Nephron progenitor cell (in vitro differentiated cells): ENCODE measurements at regions not wholly inside any gene's neighbourhood (a gene's known extent, or its start where the extent isn't known, plus 50 kb on each side); places are given as distances from the start of the nearest gene placed in this dataset.
"Not testable (repeated sequence)": the region's sequence is repeated elsewhere in the genome, so short reads cannot be mapped to it uniquely, and the experiment has no call there.

Source experiments
- DNase-seq: peaks from one replicate; pipeline ENCODE4 v3.0.0; 2021
- H3K27ac Mint-ChIP-seq: 2 replicates; pipeline ENCODE4 v1.8.0; 2021; ENCODE audit warnings: mild to moderate bottlenecking, moderate library complexity, mixed read lengths
- H3K27me3 Mint-ChIP-seq: 2 replicates; pipeline ENCODE4 v1.8.0; 2021; ENCODE audit warnings: mild to moderate bottlenecking, low read depth, mixed read lengths; ENCODE audit not compliant: poor library complexity
- H3K36me3 Mint-ChIP-seq: 2 replicates; pipeline ENCODE4 v1.8.0; 2021; ENCODE audit warnings: low read depth, mixed read lengths
- H3K4me1 Mint-ChIP-seq: 2 replicates; pipeline ENCODE4 v1.8.0; 2021; ENCODE audit warnings: mixed read lengths
- H3K4me3 Mint-ChIP-seq: 2 replicates; pipeline ENCODE4 v1.8.0; 2021; ENCODE audit warnings: mild to moderate bottlenecking, moderate library complexity, mixed read lengths
- H3K9me3 Mint-ChIP-seq: 2 replicates; pipeline ENCODE4 v1.8.0; 2021; ENCODE audit warnings: mild to moderate bottlenecking, moderate library complexity, mixed read lengths
- TF ChIP-seq, protein P1 (sequence below): fragments of 200-600 bp; sonication (generic); IDR thresholded peaks from 2 replicates; pipeline ENCODE4 v1.5.0; 2021; ENCODE audit warnings: antibody characterized with exemption

DNA sequence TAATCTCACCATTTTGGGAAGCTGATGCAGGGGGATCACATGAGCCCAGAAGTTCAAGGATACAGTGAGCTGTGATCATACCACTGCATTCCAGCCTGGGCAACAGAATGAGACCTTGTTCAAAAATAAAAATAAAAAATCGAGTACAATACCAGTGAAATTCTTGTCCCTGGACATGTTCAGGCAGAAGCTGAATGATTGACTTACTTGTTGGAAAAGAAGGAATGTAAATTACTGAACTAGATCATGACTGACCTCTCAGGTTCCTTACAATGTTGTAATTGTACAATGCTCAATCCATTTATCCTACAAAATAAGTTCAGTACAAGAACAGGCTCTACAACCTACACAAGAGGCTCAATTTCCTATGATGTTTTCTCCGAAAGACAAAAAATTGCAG lies 1010.4 kb downstream of the TLE1 start:
- H3K4me1 Mint-ChIP-seq = no peaks in the 10 kb centered on the region
- no peak overlapping the region for H3K4me3 Mint-ChIP-seq
- TF ChIP-seq, protein P1, sequence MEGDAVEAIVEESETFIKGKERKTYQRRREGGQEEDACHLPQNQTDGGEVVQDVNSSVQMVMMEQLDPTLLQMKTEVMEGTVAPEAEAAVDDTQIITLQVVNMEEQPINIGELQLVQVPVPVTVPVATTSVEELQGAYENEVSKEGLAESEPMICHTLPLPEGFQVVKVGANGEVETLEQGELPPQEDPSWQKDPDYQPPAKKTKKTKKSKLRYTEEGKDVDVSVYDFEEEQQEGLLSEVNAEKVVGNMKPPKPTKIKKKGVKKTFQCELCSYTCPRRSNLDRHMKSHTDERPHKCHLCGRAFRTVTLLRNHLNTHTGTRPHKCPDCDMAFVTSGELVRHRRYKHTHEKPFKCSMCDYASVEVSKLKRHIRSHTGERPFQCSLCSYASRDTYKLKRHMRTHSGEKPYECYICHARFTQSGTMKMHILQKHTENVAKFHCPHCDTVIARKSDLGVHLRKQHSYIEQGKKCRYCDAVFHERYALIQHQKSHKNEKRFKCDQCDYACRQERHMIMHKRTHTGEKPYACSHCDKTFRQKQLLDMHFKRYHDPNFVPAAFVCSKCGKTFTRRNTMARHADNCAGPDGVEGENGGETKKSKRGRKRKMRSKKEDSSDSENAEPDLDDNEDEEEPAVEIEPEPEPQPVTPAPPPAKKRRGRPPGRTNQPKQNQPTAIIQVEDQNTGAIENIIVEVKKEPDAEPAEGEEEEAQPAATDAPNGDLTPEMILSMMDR = no peak
- H3K36me3 Mint-ChIP-seq = no peaks in the 10 kb centered on the region
- no peaks in the 10 kb centered on the region for H3K27me3 Mint-ChIP-seq
- no peak overlapping the region for H3K27ac Mint-ChIP-seq
- no peaks in the 10 kb centered on the region for H3K9me3 Mint-ChIP-seq
- no peak for DNase-seq

DNA sequence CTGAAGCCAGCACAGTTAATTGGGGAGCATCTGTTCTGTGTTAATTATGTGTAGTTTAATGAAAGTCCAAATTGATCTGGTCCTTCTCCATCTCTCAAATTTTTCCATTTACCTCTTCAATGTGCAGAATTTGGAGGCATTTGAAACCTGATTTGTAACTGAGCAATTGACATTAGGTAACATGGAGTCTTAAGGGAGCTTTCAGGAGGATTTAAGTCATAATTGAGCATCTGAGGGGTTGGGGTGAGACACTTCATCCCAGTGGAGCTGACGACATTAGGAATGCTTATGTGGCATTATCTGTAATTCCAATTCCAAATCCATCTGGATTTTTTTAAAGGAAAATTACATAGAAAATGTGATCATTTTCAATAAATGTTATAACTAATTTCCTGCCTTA lies 1015.9 kb downstream of the TLE1 start:
- H3K27ac Mint-ChIP-seq = no peak overlapping the region
- H3K36me3 Mint-ChIP-seq = peaks cover 12% of the 10 kb centered on the region
- H3K27me3 Mint-ChIP-seq = no peaks in the 10 kb centered on the region
- TF ChIP-seq, protein P1 = no peak
- DNase-seq = no peak
- peaks cover 23% of the 10 kb centered on the region for H3K9me3 Mint-ChIP-seq
- no peak overlapping the region for H3K4me3 Mint-ChIP-seq
- H3K4me1 Mint-ChIP-seq = no peaks in the 10 kb centered on the region

DNA sequence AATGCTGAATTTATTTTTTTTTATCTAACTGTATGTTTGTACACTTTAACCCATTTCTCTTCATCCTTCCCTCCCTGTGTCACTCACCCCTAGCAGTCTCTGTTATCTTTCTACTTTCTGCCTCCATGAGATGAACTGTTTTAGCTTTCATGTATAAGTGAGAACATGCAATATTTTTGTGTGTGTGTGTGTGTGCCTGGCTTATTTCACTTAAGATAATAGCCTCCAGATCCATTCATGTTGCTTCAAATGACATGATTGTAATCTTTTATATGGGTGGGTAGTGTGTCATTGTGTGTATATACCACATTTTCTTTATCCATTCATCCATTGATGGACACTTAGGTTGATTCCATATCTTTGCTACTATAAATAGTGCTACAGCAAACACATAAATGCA lies 1023.9 kb downstream of the TLE1 start:
- peaks cover 63% of the 10 kb centered on the region for H3K9me3 Mint-ChIP-seq
- no peak for DNase-seq

DNA sequence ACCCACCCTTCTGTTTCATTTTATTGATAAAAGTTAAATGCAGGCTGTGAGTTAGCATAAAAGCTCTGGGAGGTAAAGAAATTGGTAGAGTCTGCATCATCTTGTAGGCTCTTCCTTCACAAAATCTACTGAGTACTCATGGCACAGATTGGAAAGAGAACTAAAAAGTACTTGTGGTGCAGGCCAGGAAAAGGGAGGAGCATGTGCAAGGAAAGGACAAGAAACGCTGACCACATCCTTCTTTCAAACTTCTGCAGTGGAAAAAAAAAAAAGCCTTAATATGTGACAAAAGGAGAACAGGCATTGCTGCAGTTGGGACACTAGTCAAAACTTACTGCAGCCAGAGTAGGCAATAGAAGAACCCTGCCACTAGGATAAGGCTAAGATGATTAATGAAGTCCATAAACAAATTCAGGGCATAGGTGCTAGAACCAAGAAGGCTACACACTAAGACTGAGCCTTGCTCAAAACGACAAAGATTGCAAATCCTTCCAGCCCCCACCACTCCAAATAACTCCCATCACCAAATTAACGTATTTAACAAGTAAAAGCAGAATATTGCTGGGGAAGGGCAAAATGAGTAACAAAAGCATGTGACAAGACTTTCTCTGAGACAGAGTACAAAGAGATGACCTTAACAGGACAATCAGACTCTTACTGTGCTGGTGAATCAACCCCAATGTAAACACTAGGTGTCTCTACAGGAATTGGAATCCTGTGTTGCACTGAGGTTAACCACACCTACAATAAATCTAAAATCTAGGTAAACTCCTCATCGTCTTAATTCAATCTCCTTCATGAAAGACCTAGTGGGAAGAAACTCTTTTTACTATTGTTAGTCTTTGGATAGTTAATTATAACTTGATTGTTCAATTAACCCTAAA lies 1024.8 kb downstream of the TLE1 start:
- H3K27ac Mint-ChIP-seq = no peak overlapping the region
- peaks cover 8% of the 10 kb centered on the region for H3K4me1 Mint-ChIP-seq
- peaks cover 31% of the 10 kb centered on the region for H3K36me3 Mint-ChIP-seq
- H3K9me3 Mint-ChIP-seq = peaks cover 65% of the 10 kb centered on the region
- no peak for DNase-seq
- no peaks in the 10 kb centered on the region for H3K27me3 Mint-ChIP-seq
- no peak overlapping the region for H3K4me3 Mint-ChIP-seq
- TF ChIP-seq, protein P1 = no peak

More for the DNA sequence above, 1023.9 kb downstream of the TLE1 start:
- Mint-ChIP-seq H3K27ac (no peak overlapping the region), H3K4me3 (no peak overlapping the region), H3K27me3 (no peaks in the 10 kb centered on the region), H3K4me1 (peaks cover 8% of the 10 kb centered on the region), H3K36me3 (peaks cover 33% of the 10 kb centered on the region)
- TF ChIP-seq, protein P1 = no peak

DNA sequence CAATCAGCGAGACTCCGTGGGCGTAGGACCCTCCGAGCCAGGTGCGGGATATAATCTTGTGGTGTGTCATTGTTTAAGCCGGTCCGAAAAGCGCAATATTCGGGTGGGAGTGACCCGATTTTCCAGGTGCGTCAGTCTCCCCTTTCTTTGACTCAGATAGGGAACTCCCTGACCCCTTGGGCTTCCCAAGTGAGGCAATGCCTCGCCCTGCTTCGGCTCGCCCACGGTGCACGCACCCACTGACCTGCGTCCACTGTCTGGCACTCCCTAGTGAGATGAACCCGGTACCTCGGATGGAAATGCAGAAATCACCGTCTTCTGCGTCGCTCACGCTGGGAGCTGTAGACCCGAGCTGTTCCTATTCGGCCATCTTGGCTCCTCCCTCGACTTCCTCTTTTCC lies 1029.6 kb downstream of the TLE1 start:
- Mint-ChIP-seq H3K36me3 (peaks cover 28% of the 10 kb centered on the region), H3K9me3 (peaks cover 59% of the 10 kb centered on the region)
- H3K27me3 Mint-ChIP-seq, H3K4me1 Mint-ChIP-seq, H3K4me3 Mint-ChIP-seq, H3K27ac Mint-ChIP-seq, DNase-seq: not testable (repeated sequence)

DNA sequence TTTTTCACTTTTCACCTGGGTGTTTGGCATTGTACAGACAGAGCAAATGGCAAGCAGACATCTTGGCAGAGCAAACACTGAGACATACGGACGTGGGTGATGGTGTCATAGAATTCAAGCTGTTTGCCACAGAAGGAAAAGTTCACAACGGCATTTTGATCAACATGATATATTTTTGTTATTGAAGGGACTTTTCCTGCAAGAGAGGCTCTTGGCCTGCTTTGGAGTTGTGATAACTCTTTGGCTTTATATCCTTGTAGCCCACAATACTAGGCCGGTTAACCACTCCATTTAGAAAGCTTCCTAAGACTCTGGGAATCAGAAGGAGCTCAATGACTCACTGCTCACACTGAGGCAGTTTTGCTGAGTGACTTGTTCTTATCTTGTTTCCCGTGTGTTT lies 1038.3 kb downstream of the TLE1 start:
- no peaks in the 10 kb centered on the region for H3K4me1 Mint-ChIP-seq
- no peaks in the 10 kb centered on the region for H3K27me3 Mint-ChIP-seq
- no peak for DNase-seq
- TF ChIP-seq, protein P1 = no peak
- peaks cover 8% of the 10 kb centered on the region for H3K9me3 Mint-ChIP-seq
- no peak overlapping the region for H3K27ac Mint-ChIP-seq
- H3K36me3 Mint-ChIP-seq = no peaks in the 10 kb centered on the region
- no peak overlapping the region for H3K4me3 Mint-ChIP-seq
